ENCODE measurements at regions not wholly inside any gene's neighbourhood (a gene's known extent, or its start where the extent isn't known, plus 50 kb on each side); places are given as distances from the start of the nearest gene placed in this dataset.

- no peak for TF ChIP-seq POLR2A (IDR thresholded peaks at IDR 0.05; ENCODE audit: low read depth, low read length)
- TF ChIP-seq, protein P1, sequence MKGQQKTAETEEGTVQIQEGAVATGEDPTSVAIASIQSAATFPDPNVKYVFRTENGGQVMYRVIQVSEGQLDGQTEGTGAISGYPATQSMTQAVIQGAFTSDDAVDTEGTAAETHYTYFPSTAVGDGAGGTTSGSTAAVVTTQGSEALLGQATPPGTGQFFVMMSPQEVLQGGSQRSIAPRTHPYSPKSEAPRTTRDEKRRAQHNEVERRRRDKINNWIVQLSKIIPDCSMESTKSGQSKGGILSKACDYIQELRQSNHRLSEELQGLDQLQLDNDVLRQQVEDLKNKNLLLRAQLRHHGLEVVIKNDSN (IDR thresholded peaks at IDR 0.05; ENCODE audit: borderline replicate concordance, extremely low read length, insufficient read depth, low read depth, low read length), result no peak
Measured at GRCh38 chr7:20270867-20271266, 53.7 kb upstream of the MACC1 start.
